ENCODE measurements at regions not wholly inside any gene's neighbourhood (a gene's known extent, or its start where the extent isn't known, plus 50 kb on each side); places are given as distances from the start of the nearest gene placed in this dataset.
"Not testable (repeated sequence)": the region's sequence is repeated elsewhere in the genome, so short reads cannot be mapped to it uniquely, and the experiment has no call there.

DNA sequence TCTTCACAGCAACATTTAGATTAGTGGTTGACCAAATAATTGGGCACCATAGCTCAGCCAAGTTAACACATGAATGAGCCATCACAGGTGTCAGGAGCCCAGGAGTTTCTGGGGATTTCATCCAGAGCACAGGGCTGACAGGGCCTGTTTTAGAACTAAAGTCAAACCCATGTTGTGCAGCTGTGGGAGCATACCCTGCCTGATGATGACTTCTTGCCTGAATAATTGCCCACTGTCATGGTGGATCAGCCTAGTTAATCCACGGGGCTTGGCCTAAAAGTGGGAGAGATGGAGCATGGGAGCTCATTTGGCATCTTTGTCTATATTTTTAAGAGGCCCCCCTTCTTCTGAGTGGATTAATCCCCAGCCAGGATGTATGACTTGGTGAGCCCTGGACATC is 105.6 kb upstream of the GDNF start (continued):
- TF ChIP-seq, protein P1, sequence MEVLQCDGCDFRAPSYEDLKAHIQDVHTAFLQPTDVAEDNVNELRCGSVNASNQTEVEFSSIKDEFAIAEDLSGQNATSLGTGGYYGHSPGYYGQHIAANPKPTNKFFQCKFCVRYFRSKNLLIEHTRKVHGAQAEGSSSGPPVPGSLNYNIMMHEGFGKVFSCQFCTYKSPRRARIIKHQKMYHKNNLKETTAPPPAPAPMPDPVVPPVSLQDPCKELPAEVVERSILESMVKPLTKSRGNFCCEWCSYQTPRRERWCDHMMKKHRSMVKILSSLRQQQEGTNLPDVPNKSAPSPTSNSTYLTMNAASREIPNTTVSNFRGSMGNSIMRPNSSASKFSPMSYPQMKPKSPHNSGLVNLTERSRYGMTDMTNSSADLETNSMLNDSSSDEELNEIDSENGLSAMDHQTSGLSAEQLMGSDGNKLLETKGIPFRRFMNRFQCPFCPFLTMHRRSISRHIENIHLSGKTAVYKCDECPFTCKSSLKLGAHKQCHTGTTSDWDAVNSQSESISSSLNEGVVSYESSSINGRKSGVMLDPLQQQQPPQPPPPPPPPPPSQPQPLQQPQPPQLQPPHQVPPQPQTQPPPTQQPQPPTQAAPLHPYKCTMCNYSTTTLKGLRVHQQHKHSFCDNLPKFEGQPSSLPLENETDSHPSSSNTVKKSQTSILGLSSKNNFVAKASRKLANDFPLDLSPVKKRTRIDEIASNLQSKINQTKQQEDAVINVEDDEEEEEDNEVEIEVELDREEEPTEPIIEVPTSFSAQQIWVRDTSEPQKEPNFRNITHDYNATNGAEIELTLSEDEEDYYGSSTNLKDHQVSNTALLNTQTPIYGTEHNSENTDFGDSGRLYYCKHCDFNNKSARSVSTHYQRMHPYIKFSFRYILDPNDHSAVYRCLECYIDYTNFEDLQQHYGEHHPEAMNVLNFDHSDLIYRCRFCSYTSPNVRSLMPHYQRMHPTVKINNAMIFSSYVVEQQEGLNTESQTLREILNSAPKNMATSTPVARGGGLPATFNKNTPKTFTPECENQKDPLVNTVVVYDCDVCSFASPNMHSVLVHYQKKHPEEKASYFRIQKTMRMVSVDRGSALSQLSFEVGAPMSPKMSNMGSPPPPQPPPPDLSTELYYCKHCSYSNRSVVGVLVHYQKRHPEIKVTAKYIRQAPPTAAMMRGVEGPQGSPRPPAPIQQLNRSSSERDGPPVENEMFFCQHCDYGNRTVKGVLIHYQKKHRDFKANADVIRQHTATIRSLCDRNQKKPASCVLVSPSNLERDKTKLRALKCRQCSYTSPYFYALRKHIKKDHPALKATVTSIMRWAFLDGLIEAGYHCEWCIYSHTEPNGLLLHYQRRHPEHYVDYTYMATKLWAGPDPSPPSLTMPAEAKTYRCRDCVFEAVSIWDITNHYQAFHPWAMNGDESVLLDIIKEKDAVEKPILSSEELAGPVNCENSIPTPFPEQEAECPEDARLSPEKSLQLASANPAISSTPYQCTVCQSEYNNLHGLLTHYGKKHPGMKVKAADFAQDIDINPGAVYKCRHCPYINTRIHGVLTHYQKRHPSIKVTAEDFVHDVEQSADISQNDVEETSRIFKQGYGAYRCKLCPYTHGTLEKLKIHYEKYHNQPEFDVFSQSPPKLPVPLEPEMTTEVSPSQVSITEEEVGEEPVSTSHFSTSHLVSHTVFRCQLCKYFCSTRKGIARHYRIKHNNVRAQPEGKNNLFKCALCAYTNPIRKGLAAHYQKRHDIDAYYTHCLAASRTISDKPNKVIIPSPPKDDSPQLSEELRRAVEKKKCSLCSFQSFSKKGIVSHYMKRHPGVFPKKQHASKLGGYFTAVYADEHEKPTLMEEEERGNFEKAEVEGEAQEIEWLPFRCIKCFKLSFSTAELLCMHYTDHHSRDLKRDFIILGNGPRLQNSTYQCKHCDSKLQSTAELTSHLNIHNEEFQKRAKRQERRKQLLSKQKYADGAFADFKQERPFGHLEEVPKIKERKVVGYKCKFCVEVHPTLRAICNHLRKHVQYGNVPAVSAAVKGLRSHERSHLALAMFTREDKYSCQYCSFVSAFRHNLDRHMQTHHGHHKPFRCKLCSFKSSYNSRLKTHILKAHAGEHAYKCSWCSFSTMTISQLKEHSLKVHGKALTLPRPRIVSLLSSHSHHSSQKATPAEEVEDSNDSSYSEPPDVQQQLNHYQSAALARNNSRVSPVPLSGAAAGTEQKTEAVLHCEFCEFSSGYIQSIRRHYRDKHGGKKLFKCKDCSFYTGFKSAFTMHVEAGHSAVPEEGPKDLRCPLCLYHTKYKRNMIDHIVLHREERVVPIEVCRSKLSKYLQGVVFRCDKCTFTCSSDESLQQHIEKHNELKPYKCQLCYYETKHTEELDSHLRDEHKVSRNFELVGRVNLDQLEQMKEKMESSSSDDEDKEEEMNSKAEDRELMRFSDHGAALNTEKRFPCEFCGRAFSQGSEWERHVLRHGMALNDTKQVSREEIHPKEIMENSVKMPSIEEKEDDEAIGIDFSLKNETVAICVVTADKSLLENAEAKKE (CRISPR knock-in tag; IDR thresholded peaks at IDR 0.05) = no peak
- TF ChIP-seq JUNB (IDR thresholded peaks at IDR 0.05; ENCODE audit: unreplicated experiment) (no peak), NANOG (IDR thresholded peaks at IDR 0.05; ENCODE audit: borderline replicate concordance) (no peak), ZNF114 (CRISPR knock-in tag; IDR thresholded peaks at IDR 0.05) (no peak), CREB1 (CRISPR knock-in tag; IDR thresholded peaks at IDR 0.05; ENCODE audit: low read depth) (no peak), EZH2 (IDR thresholded peaks at IDR 0.05; ENCODE audit: low read depth, unreplicated experiment) (no peak), EZH2phosphoT487 (IDR thresholded peaks at IDR 0.05; ENCODE audit: unreplicated experiment) (no peak)
- TF ChIP-seq, protein P2, sequence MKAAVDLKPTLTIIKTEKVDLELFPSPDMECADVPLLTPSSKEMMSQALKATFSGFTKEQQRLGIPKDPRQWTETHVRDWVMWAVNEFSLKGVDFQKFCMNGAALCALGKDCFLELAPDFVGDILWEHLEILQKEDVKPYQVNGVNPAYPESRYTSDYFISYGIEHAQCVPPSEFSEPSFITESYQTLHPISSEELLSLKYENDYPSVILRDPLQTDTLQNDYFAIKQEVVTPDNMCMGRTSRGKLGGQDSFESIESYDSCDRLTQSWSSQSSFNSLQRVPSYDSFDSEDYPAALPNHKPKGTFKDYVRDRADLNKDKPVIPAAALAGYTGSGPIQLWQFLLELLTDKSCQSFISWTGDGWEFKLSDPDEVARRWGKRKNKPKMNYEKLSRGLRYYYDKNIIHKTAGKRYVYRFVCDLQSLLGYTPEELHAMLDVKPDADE (IDR thresholded peaks at IDR 0.05) = no peak

DNA sequence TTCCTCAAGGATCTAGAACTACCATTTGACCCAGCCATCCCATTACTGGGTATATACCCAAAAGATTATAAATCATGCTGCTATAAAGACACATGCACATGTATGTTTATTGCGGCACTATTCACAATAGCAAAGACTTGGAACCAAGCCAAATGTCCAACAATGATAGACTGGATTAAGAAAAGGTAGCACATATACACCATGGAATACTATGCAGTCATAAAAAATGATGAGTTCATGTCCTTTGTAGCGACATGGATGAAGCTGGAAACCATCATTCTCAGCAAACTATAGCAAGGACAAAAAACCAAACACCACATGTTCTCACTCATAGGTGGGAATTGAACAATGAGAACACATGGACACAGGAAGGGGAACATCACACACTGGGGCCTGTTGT is 103.3 kb upstream of the GDNF start:
- not testable (repeated sequence) for H3K79me2 ChIP-seq (replicated peaks; ENCODE audit: insufficient read depth); H3K27ac Mint-ChIP-seq; H3K9me2 ChIP-seq (ENCODE audit: insufficient read depth); DNase-seq (ENCODE audit: low spot score); H3K36me3 Mint-ChIP-seq (ENCODE audit: low read depth); H3K4me3 ChIP-seq; H3K4me3 Mint-ChIP-seq; H3K4me1 ChIP-seq (ENCODE audit: insufficient read depth); H3K36me3 ChIP-seq (ENCODE audit: insufficient read depth); H3F3A ChIP-seq (replicated peaks; ENCODE audit: low read depth); H3K4me1 Mint-ChIP-seq; H3K27me3 ChIP-seq (ENCODE audit: insufficient read depth); H3K4me2 ChIP-seq; H4K20me1 ChIP-seq (replicated peaks; ENCODE audit: insufficient read depth); H2AFZ ChIP-seq; H3K27me3 Mint-ChIP-seq (ENCODE audit: insufficient read depth, low read depth, poor library complexity); H3K27ac ChIP-seq (ENCODE audit: low read depth); ATAC-seq; H3K9me3 Mint-ChIP-seq
